A549 (cell line): ENCODE measurements at regions not wholly inside any gene's neighbourhood (a gene's known extent, or its start where the extent isn't known, plus 50 kb on each side); places are given as distances from the start of the nearest gene placed in this dataset.
"Not testable (repeated sequence)": the region's sequence is repeated elsewhere in the genome, so short reads cannot be mapped to it uniquely, and the experiment has no call there.

Experiments used
- ATAC-seq, 2 experiments: fragments of 200-7000 bp in 1 of 2; fragments of >200 bp in 1 of 2; cut with Nextera tagmentation in 1 of 2; cut with Tn5 transposase in 1 of 2; 3 replicates each; pipeline versions ENCODE4 v1.8.0 to v1.9.1; 2018 to 2020; ENCODE audit warnings: mild to moderate bottlenecking in 1 of 2, moderate library complexity in 1 of 2
- CTCF ChIA-PET: fragments of 300-600 bp; sonication (Branson Sonifier 250); formaldehyde crosslinking; extraction: SDS; loops from one replicate; lab custom pipeline; 2021; ENCODE audit warnings: antibody characterized with exemption, inconsistent platforms; lab: Yijun Ruan, JAX
- POLR2A ChIA-PET: fragments of 350-600 bp; formaldehyde crosslinking; extraction: SDS; loops from one replicate; lab custom pipeline; 2021; ENCODE audit warnings: antibody characterized with exemption, inconsistent platforms; lab: Yijun Ruan, JAX
- DNase-seq, 2 experiments: peaks; one replicate each; pipeline versions ENCODE4 v3.0.0 to v3.0.0-alpha.2; 2011 to 2016; ENCODE audit warnings: low read depth in 1 of 2, low spot score in 1 of 2
- FAIRE-seq: peaks from 2 replicates; lab custom pipeline; 2011; peaks lifted over from hg19 to GRCh38; lab: Jason Lieb, UNC
- H3K27ac ChIP-seq, 2 experiments: fragments of >200 bp; sonication (Bioruptor Twin); formaldehyde crosslinking; 3 replicates each; pipeline ENCODE4 v1.5.1; 2016 to 2017
- H3K4me1 ChIP-seq: fragments of >200 bp; sonication (Bioruptor Twin); formaldehyde crosslinking; 3 replicates; pipeline ENCODE4 v1.6.1; 2016
- H3K4me2 ChIP-seq: fragments of >200 bp; sonication (Bioruptor Twin); formaldehyde crosslinking; 3 replicates; pipeline ENCODE4 v1.6.1; 2016
- H3K4me3 ChIP-seq: fragments of >200 bp; sonication (Bioruptor Twin); formaldehyde crosslinking; 3 replicates; pipeline ENCODE4 v1.5.1; 2016
- H3K9me3 ChIP-seq: fragments of >200 bp; sonication (Bioruptor Twin); formaldehyde crosslinking; 3 replicates; pipeline ENCODE4 v1.6.1; 2016
- CBX8 ChIP-seq: fragments of 200-600 bp; sonication (generic); IDR thresholded peaks from 2 replicates; pipeline ENCODE4 v1.6.1; 2016
- CEBPB ChIP-seq, 2 experiments: fragments of >200 bp in 1 of 2; sonication (Bioruptor Twin) in 1 of 2; formaldehyde crosslinking in 1 of 2; IDR thresholded peaks; 2 replicates each; pipeline ENCODE4 v1.6.1; 2012 to 2016
- EHF ChIP-seq: fragments of 250-450 bp; sonication (Bioruptor Pico); IDR thresholded peaks from 2 replicates; pipeline ENCODE4 v1.5.0; 2020; ENCODE audit warnings: mild to moderate bottlenecking
- EP300 ChIP-seq, 2 experiments: fragments of >200 bp; sonication (Bioruptor Twin); formaldehyde crosslinking; IDR thresholded peaks; 2 replicates in 1 of 2; 3 replicates in 1 of 2; pipeline ENCODE4 v1.6.1; 2016 to 2017
- FOSB ChIP-seq: fragments of 250-450 bp; sonication (Bioruptor Pico); IDR thresholded peaks from 2 replicates; pipeline ENCODE4 v1.5.0; 2020; ENCODE audit warnings: mild to moderate bottlenecking, moderate library complexity
- FOSL2 ChIP-seq, 2 experiments: fragments of 450-650 bp in 1 of 2; fragments of >200 bp in 1 of 2; sonication (Bioruptor Twin) in 1 of 2; formaldehyde crosslinking; IDR thresholded peaks; 2 replicates each; pipeline versions ENCODE4 v1.5.0 to v1.6.1; 2016 to 2020; ENCODE audit warnings: mild to moderate bottlenecking in 1 of 2, moderate library complexity in 1 of 2
- GATA3 ChIP-seq: IDR thresholded peaks from 2 replicates; pipeline ENCODE4 v1.6.1; 2012; ENCODE audit warnings: borderline replicate concordance
- HOXB13 ChIP-seq: fragments of 250-450 bp; sonication (Bioruptor Pico); IDR thresholded peaks from 2 replicates; pipeline ENCODE4 v1.5.0; 2020; ENCODE audit warnings: low read depth, mild to moderate bottlenecking, moderate library complexity
- JUNB ChIP-seq: fragments of >200 bp; sonication (Bioruptor Twin); formaldehyde crosslinking; IDR thresholded peaks from 2 replicates; pipeline ENCODE4 v1.6.1; 2016
- KDM1A ChIP-seq: fragments of 200-600 bp; sonication (generic); IDR thresholded peaks from 2 replicates; pipeline ENCODE4 v1.6.1; 2016; ENCODE audit warnings: low read depth, mild to moderate bottlenecking
- KDM5A ChIP-seq: fragments of 200-600 bp; sonication (generic); IDR thresholded peaks from 2 replicates; pipeline ENCODE4 v1.6.1; 2016; ENCODE audit warnings: antibody characterized with exemption, mild to moderate bottlenecking
- MAFK ChIP-seq: fragments of 450-650 bp; IDR thresholded peaks from 2 replicates; pipeline ENCODE4 v1.6.1; 2014; ENCODE audit not compliant: partially characterized antibody
- PBX3 ChIP-seq: IDR thresholded peaks from 2 replicates; pipeline ENCODE4 v1.6.1; 2012
- RFX5 ChIP-seq: fragments of 450-650 bp; IDR thresholded peaks from 2 replicates; pipeline ENCODE4 v1.7.1; 2014; ENCODE audit warnings: antibody characterized with exemption, mild to moderate bottlenecking, moderate library complexity
- TFCP2L1 ChIP-seq: fragments of 250-450 bp; sonication (Bioruptor Pico); IDR thresholded peaks from 2 replicates; pipeline ENCODE4 v1.5.0; 2021; ENCODE audit warnings: mild to moderate bottlenecking
- USF2 ChIP-seq: fragments of 450-650 bp; IDR thresholded peaks from 2 replicates; pipeline ENCODE4 v1.6.1; 2014; ENCODE audit warnings: antibody characterized with exemption
- ZNF302 ChIP-seq: fragments of 250-450 bp; sonication (Bioruptor Pico); IDR thresholded peaks from 2 replicates; pipeline ENCODE4 v1.9.0; 2021; ENCODE audit warnings: inconsistent platforms, mild to moderate bottlenecking, moderate library complexity
- WGBS: methylation state at CpG from one replicate; pipeline ENCODE4 v1.1.6; 2017; ENCODE audit errors: missing lambda C conversion rate; 5-methylcytosine and 5-hydroxymethylcytosine counted together

- no peak overlapping the region for H3K4me3 ChIP-seq
- ChIA-PET CTCF (interaction anchor here (1.0 to 1.4 kb wide), 2 partner anchors 43 to 121 kb away, joined by 3 read pairs; no protein-coding TSS in a partner anchor), POLR2A (no interaction called here)
- peak in 1 of 2 experiments; percentile 61 for DNase-seq
- no peak overlapping the region for H3K27ac ChIP-seq
- H3K4me2 ChIP-seq: peak overlapping the region; percentile 51
- ATAC-seq: peak; percentile 66 to 67; a peak in 5 of 6 replicates
- H3K9me3 ChIP-seq: no peaks in the 10 kb centered on the region
- WGBS: 0% methylated on average over 3 of the region's 3 CpGs
- H3K4me1 ChIP-seq: peaks cover 6% of the 10 kb centered on the region; the same call in 1 of the 3 replicates
- FAIRE-seq: no peak
- TF ChIP-seq KDM1A (no peak), JUNB (peak; percentile 41; the same call in 1 of the 2 replicates), PBX3 (no peak), ZNF302 (CRISPR knock-in tag) (no peak), FOSL2 (IDR thresholded peaks at IDR 0.05) (no peak), FOSL2 (CRISPR knock-in tag; IDR thresholded peaks at IDR 0.05) (peak; percentile 34), GATA3 (peak; percentile 51; the same call in 1 of the 2 replicates), CBX8 (no peak), TFCP2L1 (CRISPR knock-in tag) (no peak), KDM5A (no peak), MAFK (no peak), CEBPB (IDR thresholded peaks at IDR 0.05) (peak; percentile 23 to 78; a peak in 3 of 4 replicates), FOSB (CRISPR knock-in tag) (no peak)
Observed at GRCh38 chr6:160810238-160810637, 108.2 kb downstream of the PLG start.

- Histone ChIP-seq H3K9me3 (no peaks in the 10 kb centered on the region), H3K4me1 (peaks cover 6% of the 10 kb centered on the region; the same call in 1 of the 3 replicates)
- DNase-seq: no peak
- CTCF ChIA-PET: no interaction called here
- TF ChIP-seq EHF (CRISPR knock-in tag) (no peak), CBX8 (no peak), HOXB13 (CRISPR knock-in tag) (no peak), EP300 (IDR thresholded peaks at IDR 0.05) (no peak), USF2 (no peak), CEBPB (IDR thresholded peaks at IDR 0.05) (no peak)
- TF ChIP-seq, all 56 proteins: peak for 0
- 59% methylated on average over 2 of the region's 2 CpGs for WGBS
- no peak for FAIRE-seq
- H3K27ac ChIP-seq: no peak overlapping the region
- POLR2A ChIA-PET: no interaction called here
- H3K4me2 ChIP-seq: no peak overlapping the region
- ATAC-seq: no peak
- H3K4me3 ChIP-seq: no peak overlapping the region
Observed at GRCh38 chr6:160812097-160812496, 110.1 kb downstream of the PLG start.

GRCh38 chr6:160818934-160819333 lies 116.9 kb downstream of the PLG start:
- no peak for FAIRE-seq
- H3K4me2 ChIP-seq: no peak overlapping the region
- peak; percentile 26 for TF ChIP-seq MAFK
- TF ChIP-seq RFX5: no peak
- DNase-seq: no peak
- 12% methylated on average over 1 of the region's 1 CpG for WGBS
- H3K27ac ChIP-seq: no peak overlapping the region
- POLR2A ChIA-PET: no interaction called here
- no peaks in the 10 kb centered on the region for H3K9me3 ChIP-seq
- H3K4me3 ChIP-seq: no peak overlapping the region
- CTCF ChIA-PET: no interaction called here
- H3K4me1 ChIP-seq: no peaks in the 10 kb centered on the region
- ATAC-seq: no peak

- H3K4me2 ChIP-seq, H3K4me3 ChIP-seq, H3K27ac ChIP-seq, POLR2A ChIA-PET, H3K4me1 ChIP-seq, H3K9me3 ChIP-seq, DNase-seq, ATAC-seq, CTCF ChIA-PET, FAIRE-seq: not testable (repeated sequence)
- 74% methylated on average over 8 of the region's 8 CpGs for WGBS
Observed at GRCh38 chr6:160820661-160821060, 118.6 kb downstream of the PLG start.
